Stimulated activated CD8-positive, alpha-beta memory T cell treated with anti-CD3 and anti-CD28 coated beads, Interleukin-2, amount 100 ng/mL, for 48 hours (primary cell): ENCODE measurements at regions not wholly inside any gene's neighbourhood (a gene's known extent, or its start where the extent isn't known, plus 50 kb on each side); places are given as distances from the start of the nearest gene placed in this dataset.

Experiments used
- DNase-seq, 2 donors: peaks; one replicate each; pipeline ENCODE4 v3.0.0-alpha.2; 2020; ENCODE audit warnings: low read depth in 2 of 2

- no peak for DNase-seq
Measured at GRCh38 chr11:43545610-43546009, 134.9 kb upstream of the HSD17B12 start.

- no peak for DNase-seq
Measured at GRCh38 chr11:43546561-43547429, 133.7 kb upstream of the HSD17B12 start.

DNA sequence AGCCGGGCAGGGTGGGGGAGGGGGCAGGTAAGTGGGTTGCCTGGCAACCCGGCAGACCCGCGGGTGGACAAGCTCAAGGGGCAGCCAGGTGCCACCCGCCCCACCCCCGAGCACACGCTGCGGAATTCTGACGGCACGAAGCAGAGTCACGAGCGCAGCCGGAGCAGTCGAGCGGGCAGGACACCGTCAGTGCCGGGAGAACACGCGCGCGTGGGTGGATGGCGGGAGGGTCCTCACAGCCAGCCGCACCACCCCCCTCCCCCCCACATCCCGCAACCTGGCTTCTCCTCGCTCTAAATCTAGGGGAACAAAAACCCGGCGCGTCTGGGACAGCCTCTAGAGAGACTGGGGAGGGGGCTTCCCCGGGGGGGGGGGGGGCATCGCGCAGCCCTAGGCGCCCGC, 133.1 kb upstream of the HSD17B12 start:
- DNase-seq: no peak

- DNase-seq: no peak
Measured at GRCh38 chr11:43547889-43548381, 132.6 kb upstream of the HSD17B12 start.

GRCh38 chr11:43548916-43549315, 131.6 kb upstream of the HSD17B12 start:
- DNase-seq: no peak

- no peak for DNase-seq
Measured at GRCh38 chr11:43549624-43550023, 130.9 kb upstream of the HSD17B12 start.

DNA sequence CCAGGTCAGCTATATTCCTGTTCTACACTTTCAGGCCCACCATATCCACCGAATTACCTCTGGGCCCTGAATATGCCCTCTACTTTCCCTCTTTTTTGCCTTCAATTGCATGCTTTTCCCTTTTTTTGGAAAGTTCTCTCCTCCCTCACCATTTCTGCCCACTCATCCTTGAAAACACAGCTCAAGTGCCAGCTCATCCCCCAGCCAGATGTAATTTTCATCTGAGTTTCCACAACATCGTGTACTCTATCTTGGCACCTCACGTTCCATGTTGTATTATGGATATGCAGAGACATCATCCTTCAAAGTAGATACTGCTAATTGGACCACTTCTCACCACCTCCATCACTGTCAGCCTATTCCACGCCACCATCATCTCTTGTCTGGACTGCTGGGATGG, 129.8 kb upstream of the HSD17B12 start:
- DNase-seq: no peak

DNA sequence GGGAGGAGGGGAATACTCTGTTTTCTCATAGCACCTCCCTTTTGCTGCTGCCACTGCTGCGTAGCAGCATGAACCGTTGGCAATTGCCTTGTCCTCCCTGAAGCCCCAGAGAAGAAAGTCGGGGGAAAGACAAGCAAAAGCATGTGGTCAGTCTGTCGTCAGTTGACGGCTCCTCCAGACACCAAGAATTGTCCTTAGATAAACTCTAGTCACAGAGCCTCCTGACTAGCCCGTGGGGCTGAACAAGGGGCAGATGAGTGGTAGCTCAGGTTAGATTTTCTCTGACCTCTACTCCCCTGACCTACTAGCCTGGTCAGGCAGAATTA, 126.4 kb upstream of the HSD17B12 start:
- DNase-seq: no peak

- DNase-seq: no peak
Measured at GRCh38 chr11:43555186-43555585, 125.4 kb upstream of the HSD17B12 start.

DNA sequence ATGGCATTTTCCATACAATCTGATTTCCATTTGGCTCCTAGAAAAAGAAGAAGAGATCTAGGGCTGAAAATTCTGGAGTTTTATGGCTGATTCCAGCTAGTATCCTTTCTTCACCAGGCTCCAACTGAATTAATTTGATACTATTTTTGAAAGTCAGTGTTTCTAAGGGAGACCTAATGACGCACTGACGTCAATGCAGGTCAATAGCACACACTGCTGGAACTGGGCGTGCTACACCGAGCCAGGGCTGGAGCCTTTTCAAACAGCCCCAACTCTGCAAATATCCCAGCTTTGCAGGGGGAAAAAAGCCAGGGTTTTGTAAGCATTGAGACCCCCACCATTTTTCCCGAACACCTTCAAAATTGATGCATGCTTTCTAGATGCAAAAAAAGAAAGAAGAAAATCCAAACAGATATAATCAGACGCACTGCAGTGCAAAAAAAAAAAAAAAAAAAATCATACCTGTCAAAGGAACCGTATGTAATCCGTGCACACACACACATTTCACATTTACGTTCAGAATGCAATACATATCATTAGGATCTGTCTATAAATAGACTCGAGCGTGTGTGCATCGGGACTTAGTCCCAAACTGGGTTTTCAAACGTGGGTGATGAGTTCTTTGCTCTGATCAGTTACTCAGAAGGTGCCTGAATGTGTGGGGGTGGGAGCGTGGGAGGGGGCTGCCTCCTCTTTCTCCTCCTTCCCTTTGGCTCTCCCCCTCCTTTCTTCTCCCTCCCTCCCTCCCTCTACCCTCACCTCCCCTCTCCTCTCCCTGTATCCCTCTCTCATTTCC, 124.5 kb upstream of the HSD17B12 start:
- DNase-seq: no peak

- DNase-seq: no peak
Measured at GRCh38 chr11:43556612-43557375, 123.7 kb upstream of the HSD17B12 start.

GRCh38 chr11:43557553-43558110, 122.9 kb upstream of the HSD17B12 start:
- no peak for DNase-seq

DNA sequence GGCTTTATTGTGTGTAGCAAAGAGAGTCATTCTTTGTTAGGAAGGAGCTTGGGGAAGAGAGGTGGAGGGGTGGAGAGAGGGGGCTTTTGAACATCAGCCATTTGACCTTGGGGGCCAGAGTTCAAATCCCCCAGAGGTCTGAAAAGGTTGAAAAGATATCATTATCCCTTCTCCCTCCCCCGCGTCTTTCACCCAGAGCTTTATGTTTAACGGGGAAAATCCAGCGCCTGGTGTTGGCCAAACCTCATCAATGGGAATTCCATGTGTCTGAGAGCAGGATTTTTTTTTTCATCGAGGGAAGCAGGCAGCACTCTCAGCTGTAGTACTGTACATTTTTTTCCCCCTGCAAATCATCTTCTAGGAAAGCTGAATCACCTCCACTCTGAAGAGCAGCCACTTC, 122.4 kb upstream of the HSD17B12 start:
- no peak for DNase-seq

- DNase-seq: no peak
Measured at GRCh38 chr11:43558556-43559127, 121.9 kb upstream of the HSD17B12 start.

DNA sequence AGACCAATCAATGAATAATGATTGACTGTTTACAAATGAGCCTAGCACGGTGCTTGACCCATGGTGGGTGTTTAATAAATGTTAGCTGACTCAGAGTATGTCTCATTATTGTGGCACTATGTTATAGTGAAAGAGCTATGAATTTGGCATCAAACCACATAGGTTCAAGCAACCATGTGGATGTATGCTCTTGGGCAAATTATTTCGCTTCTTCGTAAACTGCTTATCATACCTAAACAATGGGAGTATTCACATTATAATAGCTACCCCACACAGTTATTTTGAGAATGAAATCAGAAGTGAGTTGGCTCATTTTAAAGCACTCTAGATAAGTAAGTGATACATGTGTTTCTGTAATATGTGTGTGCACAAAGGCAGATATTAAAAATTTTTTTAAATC, 118.7 kb upstream of the HSD17B12 start:
- no peak for DNase-seq

GRCh38 chr11:43567396-43567975, 113.1 kb upstream of the HSD17B12 start:
- DNase-seq: no peak

DNA sequence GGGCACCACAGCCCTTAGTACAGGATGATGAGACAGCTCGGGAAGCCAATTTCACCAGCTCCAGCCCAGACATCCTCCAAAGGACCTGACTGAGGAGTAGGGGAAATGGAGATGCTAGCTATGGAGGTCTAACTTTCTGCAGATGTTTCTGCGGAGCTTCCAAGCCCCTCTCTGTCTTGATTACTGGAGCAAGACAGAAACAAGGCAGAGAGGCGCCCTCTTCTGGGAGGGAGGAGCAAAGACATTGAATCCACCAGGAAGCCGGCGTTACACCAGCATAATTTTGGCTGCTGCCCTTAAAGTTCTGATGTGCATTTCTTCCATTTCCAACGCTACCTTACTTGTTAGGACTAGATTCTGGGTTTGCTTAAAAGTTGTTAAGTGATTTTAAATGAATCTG, 107.3 kb upstream of the HSD17B12 start:
- DNase-seq: no peak

DNA sequence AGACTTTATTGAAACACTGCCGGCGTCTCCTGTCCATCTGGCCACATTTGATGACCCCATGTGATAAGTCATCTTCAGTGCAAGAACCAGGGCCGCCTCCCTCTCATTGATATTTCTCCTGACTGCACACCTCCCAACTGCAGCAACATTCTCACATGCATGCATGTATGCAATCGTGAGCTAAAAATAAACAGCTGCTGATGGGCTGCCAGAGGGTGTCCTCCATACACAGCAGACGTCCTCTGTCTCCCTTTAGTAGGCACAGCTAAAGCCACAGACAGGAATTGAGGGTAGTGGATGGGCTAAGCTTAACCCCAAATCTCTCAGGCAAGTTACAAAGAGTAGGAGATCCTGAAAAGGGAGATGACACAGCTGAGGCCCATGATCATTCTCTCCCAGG, 106.7 kb upstream of the HSD17B12 start:
- no peak for DNase-seq

GRCh38 chr11:43574411-43574810, 106.1 kb upstream of the HSD17B12 start:
- DNase-seq: no peak

DNA sequence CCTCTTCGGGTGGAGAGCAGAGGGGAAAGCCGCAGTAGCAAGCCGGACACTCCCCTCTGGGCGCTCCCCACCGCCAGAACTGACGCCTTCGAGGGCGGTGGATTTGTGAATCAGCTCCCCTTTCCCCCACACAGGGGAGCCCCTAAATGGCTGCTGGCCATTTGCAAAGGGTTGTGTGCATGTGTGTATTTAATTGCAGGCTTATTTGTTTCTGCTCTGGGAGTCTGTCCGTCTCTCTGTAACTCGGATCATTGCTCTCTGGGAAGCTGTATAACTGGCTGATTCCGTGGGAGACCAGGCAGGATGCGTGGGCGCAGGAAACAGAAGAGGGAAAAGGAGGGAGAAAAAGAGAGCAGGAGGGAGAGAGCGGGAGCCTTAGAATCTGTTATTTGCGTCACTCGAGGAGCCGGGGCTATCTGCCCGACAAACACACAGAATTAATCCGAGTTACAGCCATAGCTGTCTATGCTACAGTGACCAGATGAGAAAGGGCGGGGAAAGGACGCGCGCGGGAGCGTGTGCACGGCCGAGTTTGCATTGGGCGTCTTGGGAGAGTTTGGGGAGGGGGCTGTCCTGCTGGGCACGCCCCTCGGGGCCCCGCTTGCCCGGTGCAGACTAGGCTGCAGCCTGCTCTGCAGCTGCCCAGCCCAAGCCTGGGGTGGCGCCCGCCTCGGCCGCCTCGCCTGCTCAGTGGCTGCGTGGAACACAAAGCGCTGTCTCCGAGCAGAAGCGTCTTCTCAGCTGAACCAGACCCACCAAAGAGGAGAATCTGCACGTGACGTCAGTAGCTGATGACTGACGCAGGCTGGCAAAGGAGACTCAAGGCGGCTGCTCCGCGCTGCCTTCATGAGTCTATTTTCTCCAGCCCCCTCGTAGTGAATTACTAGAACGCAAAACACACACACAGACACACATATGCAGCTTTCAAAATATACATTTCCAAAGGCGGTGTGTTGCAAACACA, 105.3 kb upstream of the HSD17B12 start:
- no peak for DNase-seq
